GM21619 (cell line): ENCODE measurements at regions not wholly inside any gene's neighbourhood (a gene's known extent, or its start where the extent isn't known, plus 50 kb on each side); places are given as distances from the start of the nearest gene placed in this dataset.

Experiments
- ATAC-seq: cut with Tn5 transposase; IDR thresholded peaks from one replicate; pipeline ENCODE4 v1.9.1; 2021; ENCODE audit not compliant: unreplicated experiment

DNA sequence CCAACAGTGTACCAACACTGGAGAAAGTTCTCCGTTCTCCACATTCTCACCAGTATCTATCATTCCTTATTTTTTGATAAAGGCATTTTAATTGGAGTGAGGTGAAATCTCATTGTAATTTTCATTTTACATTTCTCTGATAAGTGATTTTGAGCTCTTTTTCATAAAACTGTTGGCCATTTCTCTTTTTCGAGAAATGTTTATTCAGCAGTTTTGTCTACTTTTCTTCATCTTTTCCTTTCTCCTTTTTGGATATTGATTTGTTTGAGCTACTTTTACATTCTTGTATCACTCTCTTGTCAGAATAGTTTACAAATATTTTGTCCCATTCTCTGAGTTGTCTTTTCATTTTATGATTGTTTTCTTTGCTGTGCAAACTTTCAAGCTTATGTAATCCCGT, 555.2 kb downstream of the COL12A1 start:
- ATAC-seq, result no peak

DNA sequence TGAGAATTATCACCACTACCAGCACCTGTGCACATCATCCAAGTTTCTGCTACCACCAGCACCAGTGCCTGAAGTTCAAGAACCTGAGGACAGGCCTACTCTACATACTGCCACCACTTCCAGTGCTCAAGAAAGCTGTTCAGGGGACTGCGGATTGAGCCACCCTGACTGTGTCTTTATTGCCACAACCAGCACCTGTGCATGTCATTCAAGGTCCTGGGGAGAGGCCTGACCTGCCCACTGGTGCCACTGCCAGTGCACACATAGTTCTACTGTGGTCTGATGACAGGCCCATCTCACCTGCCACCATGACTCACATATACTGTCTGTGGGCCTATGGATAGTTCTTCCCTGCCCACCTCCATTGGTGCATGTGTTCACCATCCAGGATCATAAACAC, 559.4 kb downstream of the COL12A1 start:
- no peak for ATAC-seq

DNA sequence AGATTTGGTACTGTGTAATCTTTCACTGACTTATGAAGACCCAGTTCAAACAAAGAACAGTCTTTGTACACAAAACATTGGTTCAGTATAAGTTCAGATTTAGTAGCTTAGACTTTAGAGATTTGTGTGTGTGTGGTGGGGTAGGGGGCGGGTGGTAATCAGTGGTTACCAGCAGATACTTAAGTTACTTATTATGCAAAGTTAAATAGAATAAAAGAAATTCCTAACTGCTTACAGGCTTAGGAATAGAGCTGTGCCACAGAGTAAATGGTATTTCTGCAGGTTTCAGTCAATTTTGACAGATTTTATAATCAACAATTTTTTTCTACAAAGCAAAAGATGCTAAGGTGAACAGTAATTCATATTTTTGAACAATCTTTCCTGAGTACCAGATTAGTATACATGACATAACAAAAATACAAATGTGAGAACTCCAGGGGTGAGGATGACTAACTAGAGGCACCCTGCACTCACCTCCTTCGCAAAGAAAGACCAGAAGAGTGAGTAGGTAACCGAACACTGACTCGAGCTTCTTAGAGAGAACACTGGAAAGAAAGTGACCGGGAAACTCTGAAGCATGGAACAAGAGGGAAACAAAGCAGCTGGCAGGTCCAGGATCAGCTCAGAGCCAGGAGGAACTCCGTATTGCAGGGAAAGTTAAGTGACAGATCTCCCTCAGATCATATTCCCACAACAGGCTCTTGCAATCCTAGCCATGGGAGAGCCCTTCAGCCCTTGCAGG, 560.6 kb downstream of the COL12A1 start:
- ATAC-seq, result no peak

DNA sequence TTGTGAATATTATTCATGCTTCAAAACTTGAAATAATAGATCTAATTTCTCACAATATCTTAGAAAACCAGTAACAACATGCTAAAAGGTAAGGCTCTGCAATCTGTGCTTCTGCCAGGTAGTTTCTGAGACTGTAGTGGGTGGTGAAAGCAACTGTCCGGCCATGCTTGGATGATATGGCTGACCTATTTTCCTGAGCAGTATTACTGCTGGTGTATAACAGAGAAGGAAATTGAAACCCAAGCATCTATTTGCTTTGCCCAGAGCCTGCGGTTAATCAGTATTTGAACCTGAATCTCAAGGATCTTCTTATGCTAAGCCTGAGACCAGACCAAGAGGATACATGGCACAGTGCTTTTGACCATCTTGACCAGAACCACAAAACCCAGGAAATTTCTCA, 563.8 kb downstream of the COL12A1 start:
- no peak for ATAC-seq

DNA sequence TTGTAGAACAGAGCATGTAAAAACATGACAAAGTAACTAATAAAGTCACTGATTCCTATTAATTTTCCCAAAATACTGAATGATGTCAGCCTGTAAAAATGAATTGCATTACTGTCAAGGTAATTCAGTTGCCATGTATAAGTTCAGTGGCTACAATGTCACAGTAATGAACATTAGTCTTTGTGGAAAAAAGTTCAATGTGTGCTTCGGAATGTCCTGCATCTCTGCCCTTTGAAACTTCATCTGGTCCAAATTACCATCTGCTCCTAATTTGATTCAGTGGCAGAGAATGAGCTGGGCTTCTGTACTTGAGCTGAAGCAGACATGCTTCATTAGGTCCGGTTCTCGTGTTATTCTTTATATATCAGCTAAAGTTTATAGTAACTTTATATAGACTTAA, 567.4 kb downstream of the COL12A1 start:
- no peak for ATAC-seq

DNA sequence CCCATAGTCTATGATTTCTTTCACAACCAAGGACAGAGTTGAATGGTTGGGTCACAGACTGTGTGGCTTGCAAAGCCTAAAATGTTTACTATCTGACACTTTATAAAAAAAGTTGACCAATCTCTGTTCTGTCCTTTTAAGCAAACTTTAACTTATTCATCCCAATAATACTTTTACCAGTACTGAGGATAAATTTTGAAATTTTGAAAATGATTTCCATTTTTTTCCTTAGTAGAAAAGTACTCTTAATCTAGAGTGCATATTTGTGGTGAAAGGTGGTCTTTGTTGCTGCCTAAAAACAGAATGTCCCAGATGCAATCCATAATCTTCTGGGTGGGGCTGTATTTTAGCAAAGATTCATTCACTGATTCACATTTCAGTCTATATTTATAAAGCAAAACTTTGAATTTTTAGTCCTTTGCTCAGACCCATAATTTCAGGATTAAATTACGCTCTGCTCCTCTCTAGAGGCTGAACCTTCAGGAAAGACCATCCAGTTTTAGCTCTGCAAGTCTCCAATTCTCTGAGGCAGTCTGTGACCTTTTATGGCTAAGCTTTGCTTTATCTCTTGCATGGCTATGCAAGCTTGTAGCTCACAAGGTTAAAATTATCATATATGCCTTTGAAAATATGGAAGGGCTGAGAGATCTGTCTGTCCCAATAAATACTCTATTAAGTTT, 573.5 kb downstream of the COL12A1 start:
- no peak for ATAC-seq

DNA sequence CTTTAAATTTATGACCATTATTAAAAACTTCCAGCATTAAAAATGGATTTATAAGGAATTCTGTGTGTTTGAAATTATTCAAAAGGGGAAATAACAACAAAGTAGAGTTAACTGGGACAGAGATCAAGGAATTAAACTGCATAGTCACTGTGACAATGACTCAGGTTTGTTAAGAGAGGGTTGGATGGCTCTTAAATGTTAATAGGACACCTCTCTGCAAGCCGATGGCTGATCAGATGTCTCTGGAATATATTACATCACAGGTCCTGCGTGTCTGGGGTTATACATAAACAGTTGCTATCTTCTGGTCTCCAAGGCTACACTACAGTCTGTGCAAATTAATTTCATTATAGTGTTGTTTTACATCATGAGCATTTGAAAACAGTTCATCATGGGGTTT, 574.3 kb downstream of the COL12A1 start:
- no peak for ATAC-seq

DNA sequence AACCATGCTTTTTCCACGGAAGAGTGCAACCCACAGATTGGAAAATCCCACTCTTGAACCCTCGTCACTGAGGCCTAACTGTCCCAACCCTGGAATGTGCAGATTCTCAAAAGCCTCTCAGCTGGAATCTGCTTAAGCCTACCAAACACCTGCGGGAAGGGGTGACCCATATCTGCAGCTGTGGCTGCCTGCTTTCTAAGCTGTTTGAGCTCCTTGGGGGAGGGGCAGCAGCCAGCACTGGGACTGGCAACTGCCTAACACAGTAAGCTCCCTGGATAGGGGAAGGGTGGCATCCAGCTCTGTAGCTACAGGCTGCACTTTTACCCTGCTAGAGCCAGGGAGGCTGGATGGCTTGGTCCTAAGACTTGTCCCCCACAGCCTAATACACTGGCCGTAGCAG, 579.6 kb downstream of the COL12A1 start:
- no peak for ATAC-seq

DNA sequence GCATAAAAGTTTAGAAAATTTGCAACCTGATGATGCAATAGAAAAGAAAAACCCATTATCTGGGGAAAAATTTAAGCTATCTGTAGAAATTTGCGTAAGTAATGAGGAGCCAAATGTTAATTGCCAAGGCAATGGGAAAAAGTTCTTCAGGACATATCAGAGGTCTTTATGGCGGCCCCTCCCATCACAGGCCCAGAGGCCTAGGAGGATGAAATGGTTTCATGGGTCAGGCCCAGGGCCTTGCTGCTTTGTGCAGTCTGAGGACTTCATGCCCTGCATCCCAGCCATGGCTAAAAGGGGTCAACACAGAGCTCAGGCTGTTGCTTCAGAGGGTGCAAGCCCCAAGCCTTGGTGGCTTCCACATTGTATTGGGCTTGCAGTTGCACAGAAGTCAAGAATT, 582.8 kb downstream of the COL12A1 start:
- ATAC-seq, result no peak

DNA sequence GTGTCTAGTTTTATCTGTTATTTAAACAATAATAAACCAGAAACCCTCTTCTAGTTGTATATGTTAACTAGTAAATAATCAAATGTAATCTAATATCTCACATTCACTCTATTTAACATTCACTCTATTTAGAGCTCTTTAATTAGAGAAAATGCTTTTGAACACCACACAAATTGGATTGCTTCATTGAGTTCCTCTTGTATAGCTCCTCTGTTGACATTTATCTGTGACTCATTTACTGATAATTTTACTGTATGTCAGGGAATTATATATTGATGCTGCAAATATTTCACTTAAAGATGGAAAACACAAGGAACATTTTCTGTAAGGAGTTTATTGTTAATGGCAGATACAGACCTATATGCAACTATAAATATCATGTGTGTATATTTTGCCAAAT, 594.6 kb downstream of the COL12A1 start:
- ATAC-seq, result no peak

DNA sequence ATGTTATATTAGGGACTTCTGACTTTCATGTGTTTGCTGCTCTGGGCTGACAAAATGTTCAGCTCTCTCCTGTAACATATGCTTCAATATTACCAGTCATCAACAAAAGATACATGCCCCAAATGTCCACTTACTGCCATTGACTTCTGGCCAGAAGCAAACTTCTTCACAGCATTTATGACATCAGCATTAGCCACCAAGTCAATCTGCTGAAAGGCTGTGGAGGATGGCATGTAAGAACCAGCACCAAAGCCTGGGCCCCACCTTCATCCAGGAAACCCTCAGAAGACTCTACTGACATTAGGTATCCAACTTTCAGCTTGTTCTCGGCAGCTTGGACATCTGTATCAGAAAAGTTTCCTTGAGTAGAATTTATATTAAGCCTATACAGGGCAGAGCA, 595.5 kb downstream of the COL12A1 start:
- no peak for ATAC-seq

DNA sequence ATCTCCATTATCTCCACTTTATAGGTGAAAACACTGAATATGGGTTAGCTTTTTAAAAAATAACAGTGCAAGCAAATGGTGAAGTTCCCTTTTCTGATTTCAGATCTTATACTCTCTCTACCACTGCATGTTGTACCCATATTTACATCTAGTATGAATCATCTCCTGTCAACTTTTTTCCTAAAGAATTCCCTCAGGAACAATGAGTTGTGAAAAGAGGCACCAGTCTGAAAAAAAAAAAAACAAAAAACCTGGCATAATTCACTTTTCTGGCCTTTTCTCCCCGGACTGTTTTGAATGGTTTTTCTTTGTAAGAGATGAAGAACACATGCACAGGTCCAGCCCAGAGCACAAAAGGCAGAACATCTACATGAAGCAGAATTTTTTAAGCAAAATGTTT, 596.0 kb downstream of the COL12A1 start:
- ATAC-seq, result no peak

DNA sequence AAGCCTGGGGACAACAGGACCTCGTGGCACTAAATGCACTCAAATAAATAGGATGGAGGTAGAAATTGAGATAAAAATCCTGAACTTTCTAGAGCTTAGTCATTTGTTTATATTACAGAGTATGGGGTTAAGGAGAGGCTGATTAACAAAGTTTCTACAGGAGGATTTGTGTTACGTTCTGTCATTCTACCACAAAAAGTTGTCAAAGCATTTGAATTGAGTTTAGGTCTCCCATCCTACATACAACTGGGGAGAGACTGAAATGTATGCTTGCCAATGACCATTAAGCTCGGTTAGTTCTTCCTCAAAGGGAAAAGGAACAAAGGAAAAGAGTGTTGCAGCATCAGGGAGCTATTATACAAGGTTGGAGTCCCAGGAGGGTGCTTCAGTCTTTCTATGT, 597.9 kb downstream of the COL12A1 start:
- ATAC-seq, result no peak

DNA sequence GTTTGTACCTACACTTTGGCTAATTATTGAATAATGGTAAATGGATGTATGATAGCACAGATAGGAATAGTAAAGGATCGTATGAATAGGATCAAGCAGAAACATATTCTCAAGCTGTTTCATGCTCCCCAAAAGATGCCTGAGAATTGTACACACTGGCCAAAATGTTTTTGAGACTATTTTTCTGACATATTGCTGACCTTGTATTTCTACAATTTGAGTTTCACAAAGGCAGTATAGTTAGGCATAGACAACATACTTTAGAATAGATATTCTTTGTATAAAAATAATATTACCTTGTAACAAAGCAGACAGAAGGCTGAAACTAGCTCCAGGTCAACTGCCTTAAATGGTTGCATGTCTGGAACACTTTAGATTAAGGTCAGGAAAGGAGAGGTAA, 598.4 kb downstream of the COL12A1 start:
- no peak for ATAC-seq

DNA sequence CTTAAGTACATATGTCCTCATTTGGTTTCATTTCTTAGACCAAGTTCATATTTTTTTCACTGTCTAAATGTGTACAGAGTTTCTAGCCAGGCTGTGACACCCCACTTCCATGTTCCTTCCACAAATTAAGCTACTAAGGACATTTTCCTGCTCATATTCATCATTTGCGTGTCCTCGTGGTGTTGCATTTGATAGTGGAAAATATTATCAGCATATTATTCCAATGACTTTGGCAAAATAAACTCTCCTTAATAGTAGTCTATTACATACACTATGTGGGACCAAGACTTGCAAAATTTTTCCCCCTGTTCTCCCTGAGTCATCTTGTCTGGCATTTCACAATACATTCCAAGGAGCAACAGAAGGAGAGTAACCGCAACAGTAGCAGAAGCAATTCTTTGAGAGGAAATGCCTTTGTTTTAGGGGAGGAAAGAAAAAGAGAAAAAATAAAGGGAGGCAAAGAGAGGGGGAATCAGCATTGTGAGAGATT, 599.2 kb downstream of the COL12A1 start:
- no peak for ATAC-seq

DNA sequence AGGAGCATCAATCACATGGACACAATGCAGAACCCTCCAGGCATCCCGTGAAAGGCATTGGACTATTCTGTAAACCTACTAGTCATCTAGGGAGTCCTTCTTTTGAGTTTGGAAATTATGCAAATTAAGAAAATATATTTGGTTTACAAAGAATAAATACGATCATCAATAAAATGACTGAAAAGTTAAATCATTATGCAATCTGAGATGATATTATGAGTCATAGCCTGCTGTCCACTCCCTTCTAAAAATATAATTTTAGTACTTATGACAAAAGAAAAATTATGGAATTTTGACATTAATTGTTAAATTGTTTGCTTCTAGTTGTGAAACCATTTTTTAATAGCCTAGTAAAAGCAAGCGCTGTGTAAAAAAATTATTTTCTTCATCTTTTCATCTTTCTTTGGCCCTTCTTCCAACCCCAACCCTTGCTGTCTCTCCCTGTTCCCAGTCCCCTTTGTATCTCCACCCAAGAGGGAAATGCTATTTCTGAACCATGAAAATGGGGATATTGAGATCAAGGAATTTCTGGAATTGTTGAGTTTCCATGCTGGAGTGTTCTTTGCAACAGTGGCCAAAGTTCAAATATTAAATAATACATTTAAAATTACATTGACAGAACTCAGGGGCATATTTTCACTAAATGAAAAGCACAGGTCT, 599.8 kb downstream of the COL12A1 start:
- no peak for ATAC-seq

DNA sequence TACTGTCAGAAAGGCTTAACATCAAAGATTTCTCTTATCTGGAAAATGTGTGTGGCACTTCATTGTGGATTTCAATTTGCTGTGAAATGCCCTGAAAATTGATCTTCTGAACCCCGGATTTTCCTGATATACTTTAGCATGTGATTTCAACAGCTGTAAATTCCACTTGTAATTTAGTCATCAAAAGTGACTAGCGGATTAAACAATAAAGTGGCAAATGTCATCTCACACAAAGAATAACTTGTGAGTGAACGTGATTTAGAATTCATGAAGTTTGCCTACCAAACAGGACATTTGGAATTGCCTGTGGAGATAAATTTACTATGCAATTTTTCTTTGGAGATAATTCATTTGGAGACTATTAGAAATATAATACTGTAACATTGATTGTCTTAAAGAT, 601.6 kb downstream of the COL12A1 start:
- no peak for ATAC-seq

DNA sequence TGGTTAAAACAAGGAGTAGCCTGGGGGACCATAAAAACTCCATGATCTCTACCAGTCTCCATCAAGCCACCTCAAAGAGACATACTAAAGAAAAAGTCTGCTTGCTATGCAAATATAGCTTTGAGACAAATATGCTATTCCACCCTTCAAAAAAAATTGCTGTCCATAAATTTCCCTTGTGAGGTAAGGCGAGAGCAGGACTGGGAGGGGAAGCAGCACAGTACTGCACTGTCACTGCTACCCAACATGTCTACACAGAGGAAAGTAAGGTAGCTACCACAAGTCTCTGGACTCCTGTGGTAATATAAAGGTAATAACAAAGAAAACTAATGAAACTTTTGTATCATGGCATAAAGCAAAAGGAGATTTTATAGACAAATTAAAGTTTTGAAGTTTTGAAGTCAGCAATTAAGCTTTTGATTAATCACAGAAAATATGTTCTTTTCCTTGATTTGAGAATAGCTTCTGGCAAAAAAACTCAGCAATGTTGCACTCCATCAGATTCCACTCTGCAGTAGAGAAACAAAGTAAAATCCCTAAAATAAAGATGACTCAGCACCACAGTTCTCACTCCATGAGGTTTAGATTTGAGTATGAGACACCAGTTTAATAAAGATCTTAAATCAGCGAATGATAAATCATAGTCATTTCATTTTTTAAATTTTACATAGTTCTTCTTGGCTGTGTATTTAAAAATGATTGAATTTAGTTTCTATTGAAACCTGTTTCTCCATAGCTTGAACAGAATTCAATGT, 602.4 kb downstream of the COL12A1 start:
- no peak for ATAC-seq

DNA sequence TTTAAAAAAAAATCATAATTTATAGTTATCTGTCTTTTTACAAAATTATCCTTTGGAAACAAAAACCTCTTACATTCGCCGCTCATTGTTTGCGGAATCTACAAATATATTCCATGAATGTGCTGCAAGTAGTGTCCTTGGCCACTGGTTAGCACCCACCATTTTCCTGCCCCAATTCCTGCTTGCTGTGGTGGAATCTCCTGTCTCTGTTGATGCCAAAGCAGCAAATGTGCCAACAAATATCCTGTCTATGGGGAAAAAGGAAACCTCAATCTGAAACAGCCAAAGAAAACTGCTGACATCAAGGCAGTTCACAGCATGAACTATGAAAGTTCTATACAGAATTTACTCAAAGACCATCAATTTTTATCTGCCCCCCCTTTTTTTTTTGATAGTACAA, 603.6 kb downstream of the COL12A1 start:
- no peak for ATAC-seq

DNA sequence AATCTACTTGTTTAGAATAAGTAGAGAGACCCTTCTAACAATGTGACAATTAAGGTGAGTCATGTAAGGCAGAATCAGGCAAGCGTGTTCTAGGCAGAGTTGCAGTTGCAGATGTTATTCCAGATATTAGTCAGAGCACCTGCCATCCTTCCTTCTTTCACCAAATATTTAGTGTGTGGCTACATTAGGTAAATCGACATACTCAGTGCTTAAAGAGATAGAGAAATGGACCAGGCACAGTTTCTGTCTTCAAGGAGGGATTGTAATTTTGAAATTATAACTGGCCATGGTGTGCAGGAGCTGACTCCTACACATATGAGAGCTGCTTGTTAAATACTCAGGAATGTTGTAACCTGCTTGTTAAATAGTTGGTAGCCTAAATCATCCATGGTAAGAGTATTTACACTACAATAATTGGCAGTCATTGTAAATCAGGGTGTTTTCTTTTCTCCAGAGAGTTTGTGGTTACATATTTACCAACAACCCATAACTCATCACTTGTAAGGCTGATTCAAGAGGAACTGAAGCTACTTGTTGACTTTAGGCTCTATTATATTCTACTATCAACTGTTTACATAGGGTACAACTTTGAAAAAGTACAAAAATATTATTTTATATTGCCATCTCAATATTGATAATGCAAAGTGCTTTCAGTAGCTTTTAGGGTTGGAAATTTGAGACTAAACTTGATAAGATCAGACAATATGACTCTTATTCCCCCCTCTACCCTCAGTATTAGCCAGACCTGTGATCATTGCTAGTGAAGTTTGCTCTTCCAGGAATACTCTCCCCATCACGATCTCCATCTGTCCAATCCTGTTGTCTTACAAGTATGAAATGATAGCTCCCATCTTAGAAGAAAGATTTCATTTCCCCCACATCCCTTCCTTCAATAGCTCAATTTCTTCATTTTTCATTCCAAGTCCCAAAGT, 607.1 kb downstream of the COL12A1 start:
- peak; percentile 90 for ATAC-seq
